ENCODE measurements at regions not wholly inside any gene's neighbourhood (a gene's known extent, or its start where the extent isn't known, plus 50 kb on each side); places are given as distances from the start of the nearest gene placed in this dataset.

GRCh38 chr2:236872981-236873380, 212.7 kb upstream of the COPS8 start:
- H3K36me3 ChIP-seq: no peaks in the 10 kb centered on the region
- no peak for DNase-seq
- no peaks in the 10 kb centered on the region for H3K27me3 ChIP-seq
- TF ChIP-seq POLR2AphosphoS5 (IDR thresholded peaks at IDR 0.05) (no peak), EP300 (IDR thresholded peaks at IDR 0.05) (no peak), POLR2A (IDR thresholded peaks at IDR 0.05) (no peak), CTCF (IDR thresholded peaks at IDR 0.05) (no peak)
- intact Hi-C loops (cut with DNase I): no loop called here
- H3K9me3 ChIP-seq: no peaks in the 10 kb centered on the region
- H3K4me3 ChIP-seq: no peak overlapping the region
- no peak overlapping the region for H3K27ac ChIP-seq
- 80 to 89% methylated on average over 7 of the region's 7 CpGs for WGBS, 2 donors
- H3K4me1 ChIP-seq: no peaks in the 10 kb centered on the region

GRCh38 chr2:236873636-236874035, 212.1 kb upstream of the COPS8 start:
- 52 to 61% methylated on average over 4 of the region's 4 CpGs for WGBS, 2 donors
- no peak for DNase-seq

GRCh38 chr2:236874866-236875481, 210.7 kb upstream of the COPS8 start:
- Histone ChIP-seq H3K27me3 (no peaks in the 10 kb centered on the region), H3K4me1 (no peaks in the 10 kb centered on the region), H3K36me3 (no peaks in the 10 kb centered on the region), H3K27ac (no peak overlapping the region), H3K4me3 (no peak overlapping the region), H3K9me3 (no peaks in the 10 kb centered on the region)
- DNase-seq: no peak
- TF ChIP-seq POLR2A (IDR thresholded peaks at IDR 0.05): no peak
- 55 to 79% methylated on average over 3 of the region's 3 CpGs for WGBS, 2 donors
- intact Hi-C loops (cut with DNase I): no loop called here

More at GRCh38 chr2:236873636-236874035, 212.1 kb upstream of the COPS8 start:
- TF ChIP-seq CTCF (IDR thresholded peaks at IDR 0.05) (no peak), EP300 (IDR thresholded peaks at IDR 0.05) (no peak), POLR2AphosphoS5 (IDR thresholded peaks at IDR 0.05) (no peak), POLR2A (IDR thresholded peaks at IDR 0.05) (no peak)
- Histone ChIP-seq H3K9me3 (no peaks in the 10 kb centered on the region), H3K4me3 (no peak overlapping the region), H3K36me3 (no peaks in the 10 kb centered on the region), H3K27me3 (no peaks in the 10 kb centered on the region), H3K27ac (no peak overlapping the region), H3K4me1 (no peaks in the 10 kb centered on the region)
- intact Hi-C loops (cut with DNase I): no loop called here

- no peak for DNase-seq
- H3K4me3 ChIP-seq: no peak overlapping the region
- no peaks in the 10 kb centered on the region for H3K27me3 ChIP-seq
- TF ChIP-seq POLR2AphosphoS5 (IDR thresholded peaks at IDR 0.05) (no peak), EP300 (IDR thresholded peaks at IDR 0.05) (no peak), POLR2A (IDR thresholded peaks at IDR 0.05) (no peak), CTCF (IDR thresholded peaks at IDR 0.05) (no peak)
- WGBS, 2 donors: 60 to 75% methylated on average over 16 of the region's 16 CpGs
- intact Hi-C loops (cut with DNase I): no loop called here
- H3K27ac ChIP-seq: no peak overlapping the region
- no peaks in the 10 kb centered on the region for H3K36me3 ChIP-seq
- no peaks in the 10 kb centered on the region for H3K9me3 ChIP-seq
- H3K4me1 ChIP-seq: no peaks in the 10 kb centered on the region
Observed at GRCh38 chr2:236875906-236876505, 209.7 kb upstream of the COPS8 start.

GRCh38 chr2:236876642-236877041, 209.0 kb upstream of the COPS8 start:
- Histone ChIP-seq H3K36me3 (no peaks in the 10 kb centered on the region), H3K27me3 (no peaks in the 10 kb centered on the region), H3K4me3 (no peak overlapping the region), H3K4me1 (no peaks in the 10 kb centered on the region), H3K9me3 (no peaks in the 10 kb centered on the region), H3K27ac (no peak overlapping the region)
- no peak for DNase-seq
- 43 to 69% methylated on average over 4 of the region's 4 CpGs for WGBS, 2 donors
- intact Hi-C loops (cut with DNase I): no loop called here
- no peak for TF ChIP-seq POLR2AphosphoS5 (IDR thresholded peaks at IDR 0.05)
- no peak for TF ChIP-seq POLR2A (IDR thresholded peaks at IDR 0.05)
- TF ChIP-seq EP300 (IDR thresholded peaks at IDR 0.05): no peak
- TF ChIP-seq CTCF (IDR thresholded peaks at IDR 0.05): no peak
